ENCODE measurements at regions not wholly inside any gene's neighbourhood (a gene's known extent, or its start where the extent isn't known, plus 50 kb on each side); places are given as distances from the start of the nearest gene placed in this dataset.

DNA sequence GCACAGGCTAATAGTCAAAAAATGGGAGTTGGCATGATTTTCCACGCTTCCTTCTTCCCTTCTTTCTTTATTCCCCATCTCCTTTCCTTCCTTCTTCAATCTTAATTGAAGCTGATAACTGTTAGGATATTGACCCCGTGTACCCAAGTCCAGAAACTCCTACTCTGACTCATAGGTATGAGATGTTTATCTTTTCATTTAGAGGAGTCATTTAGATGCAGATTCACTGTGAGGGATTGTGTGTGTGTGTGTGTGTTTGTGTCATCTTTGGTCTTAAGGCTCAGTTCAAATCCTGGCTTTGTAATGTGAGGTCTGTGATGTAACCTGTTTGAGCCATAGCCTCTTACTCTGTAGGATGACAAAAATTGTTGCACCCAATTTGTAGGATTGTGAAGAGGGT is 332.0 kb upstream of the MAF start:
- TF ChIP-seq, protein P1, sequence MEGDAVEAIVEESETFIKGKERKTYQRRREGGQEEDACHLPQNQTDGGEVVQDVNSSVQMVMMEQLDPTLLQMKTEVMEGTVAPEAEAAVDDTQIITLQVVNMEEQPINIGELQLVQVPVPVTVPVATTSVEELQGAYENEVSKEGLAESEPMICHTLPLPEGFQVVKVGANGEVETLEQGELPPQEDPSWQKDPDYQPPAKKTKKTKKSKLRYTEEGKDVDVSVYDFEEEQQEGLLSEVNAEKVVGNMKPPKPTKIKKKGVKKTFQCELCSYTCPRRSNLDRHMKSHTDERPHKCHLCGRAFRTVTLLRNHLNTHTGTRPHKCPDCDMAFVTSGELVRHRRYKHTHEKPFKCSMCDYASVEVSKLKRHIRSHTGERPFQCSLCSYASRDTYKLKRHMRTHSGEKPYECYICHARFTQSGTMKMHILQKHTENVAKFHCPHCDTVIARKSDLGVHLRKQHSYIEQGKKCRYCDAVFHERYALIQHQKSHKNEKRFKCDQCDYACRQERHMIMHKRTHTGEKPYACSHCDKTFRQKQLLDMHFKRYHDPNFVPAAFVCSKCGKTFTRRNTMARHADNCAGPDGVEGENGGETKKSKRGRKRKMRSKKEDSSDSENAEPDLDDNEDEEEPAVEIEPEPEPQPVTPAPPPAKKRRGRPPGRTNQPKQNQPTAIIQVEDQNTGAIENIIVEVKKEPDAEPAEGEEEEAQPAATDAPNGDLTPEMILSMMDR (IDR thresholded peaks at IDR 0.05): no peak
- no peak for TF ChIP-seq POLR2A (IDR thresholded peaks at IDR 0.05)

All from lower leg skin (tissue), 3 donors.